ENCODE measurements at regions not wholly inside any gene's neighbourhood (a gene's known extent, or its start where the extent isn't known, plus 50 kb on each side); places are given as distances from the start of the nearest gene placed in this dataset.
"Not testable (repeated sequence)": the region's sequence is repeated elsewhere in the genome, so short reads cannot be mapped to it uniquely, and the experiment has no call there.

DNA sequence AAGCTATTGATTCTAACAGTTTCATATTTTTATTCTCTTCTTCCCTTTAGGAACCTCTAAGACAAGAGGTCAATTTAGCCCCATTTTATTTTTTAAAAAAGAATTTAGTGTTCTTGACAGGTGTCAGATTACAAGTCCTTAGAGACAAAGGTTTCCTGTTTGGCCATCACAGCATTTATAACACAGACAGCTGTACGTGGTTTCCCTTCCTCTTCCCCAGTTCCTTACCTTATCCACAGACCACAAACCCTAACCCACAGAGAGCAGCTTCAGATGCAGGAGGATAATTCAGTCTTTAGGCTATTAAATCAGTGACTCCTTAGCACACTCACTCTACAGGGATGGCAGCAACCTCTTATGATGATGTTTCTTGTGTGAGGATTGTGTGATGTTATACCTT, 1210.1 kb downstream of the DIAPH3 start:
- DNase-seq (ENCODE audit: insufficient read length, low spot score) = no peak
- peak; percentile 95 for FAIRE-seq
- peak; percentile 98 for TF ChIP-seq SPI1 (IDR thresholded peaks at IDR 0.05; ENCODE audit: low read depth, low read length)
- no peak for TF ChIP-seq TAF1 (IDR thresholded peaks at IDR 0.05; ENCODE audit: low read depth, low read length)
- TF ChIP-seq POU2F2 (IDR thresholded peaks at IDR 0.05; ENCODE audit: low read depth, low read length) = peak; percentile 73; the same call in 1 of the 2 replicates

DNA sequence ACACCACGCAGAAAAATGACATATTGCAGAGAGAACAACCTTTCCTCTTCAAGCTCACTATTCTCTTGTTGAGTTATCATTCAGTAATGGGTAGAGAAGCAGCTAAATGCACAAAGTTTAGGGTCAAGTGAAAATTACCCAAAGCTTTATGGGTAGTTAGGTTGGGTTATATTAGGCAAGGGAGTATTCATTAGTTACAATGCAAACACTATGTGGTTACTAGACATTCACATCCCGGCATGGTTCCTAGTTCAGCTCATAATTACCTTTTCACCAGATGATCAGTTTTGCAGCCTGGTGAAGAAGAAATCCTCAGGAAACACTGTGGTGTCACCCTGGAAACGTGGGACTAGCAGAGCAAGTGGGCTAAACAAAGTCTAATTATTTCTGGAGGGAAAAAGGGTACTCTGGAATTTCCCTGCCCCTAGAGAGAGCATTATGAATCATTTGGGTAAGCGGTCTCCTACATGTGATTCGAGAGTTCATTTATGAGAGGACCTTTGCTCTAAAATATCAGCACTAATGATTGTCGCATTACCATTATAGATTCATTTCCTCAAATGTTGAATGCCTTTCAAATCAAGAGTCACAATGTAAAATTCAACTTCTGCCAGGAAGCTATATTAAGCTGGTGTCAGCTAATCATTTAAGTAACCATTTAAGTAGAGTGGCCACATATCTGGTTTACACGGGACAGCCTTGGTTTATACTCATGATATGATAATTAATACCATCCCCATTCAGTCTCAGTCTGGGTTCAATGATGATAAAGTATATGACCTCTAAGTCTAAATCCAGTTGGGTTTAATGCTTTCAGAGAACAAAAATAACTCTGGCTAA, 1208.0 kb downstream of the DIAPH3 start:
- TF ChIP-seq TAF1 (IDR thresholded peaks at IDR 0.05; ENCODE audit: low read depth, low read length) (no peak), POU2F2 (IDR thresholded peaks at IDR 0.05; ENCODE audit: low read depth, low read length) (no peak), SPI1 (IDR thresholded peaks at IDR 0.05; ENCODE audit: low read depth, low read length) (peak; percentile 78)
- FAIRE-seq (peak; percentile 81), DNase-seq (ENCODE audit: insufficient read length, low spot score) (no peak)

DNA sequence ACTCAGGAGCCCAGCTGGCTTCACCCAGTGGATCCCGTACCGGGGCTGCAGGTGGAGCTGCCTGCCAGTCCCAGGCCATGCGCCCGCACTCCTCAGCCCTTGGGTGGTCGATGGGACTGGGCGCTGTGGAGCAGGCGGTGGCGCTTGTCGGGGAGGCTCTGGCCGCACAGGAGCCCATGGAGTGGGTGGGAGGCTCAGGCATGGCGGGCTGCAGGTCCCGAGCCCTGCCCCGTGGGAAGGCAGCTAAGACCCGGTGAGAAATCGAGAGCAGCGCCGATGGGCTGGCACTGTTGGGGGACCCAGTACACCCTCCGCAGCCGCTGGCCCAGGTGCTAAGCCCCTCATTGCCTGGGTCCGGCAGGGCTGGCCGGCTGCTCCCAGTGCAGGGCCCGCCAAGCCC, 1205.6 kb downstream of the DIAPH3 start:
- not testable (repeated sequence) for FAIRE-seq; DNase-seq (ENCODE audit: insufficient read length, low spot score)

DNA sequence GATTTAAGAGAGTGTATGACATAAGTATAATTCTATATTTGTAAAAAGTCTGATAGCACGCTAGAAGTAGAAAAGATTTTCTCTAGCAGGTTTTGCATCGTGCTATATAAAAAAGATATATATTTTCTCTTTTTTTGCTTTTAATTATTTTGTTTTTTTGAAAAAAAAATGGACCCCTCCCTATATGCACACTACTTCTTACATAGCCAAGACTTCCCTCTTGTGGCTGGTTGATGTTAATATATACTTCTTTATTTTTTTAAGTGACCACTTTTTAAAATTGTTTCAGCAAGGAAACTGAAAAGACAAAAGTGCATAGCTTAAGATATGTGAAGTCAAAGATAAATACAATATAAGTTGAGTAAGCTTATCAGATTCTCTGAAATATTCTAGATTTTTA, 1202.8 kb downstream of the DIAPH3 start:
- no peak for FAIRE-seq
- no peak for DNase-seq (ENCODE audit: insufficient read length, low spot score)
- TF ChIP-seq SPI1 (IDR thresholded peaks at IDR 0.05; ENCODE audit: low read depth, low read length) (no peak), PAX5 (IDR thresholded peaks at IDR 0.05; ENCODE audit: insufficient read depth, low read length, severe bottlenecking) (no peak), TAF1 (IDR thresholded peaks at IDR 0.05; ENCODE audit: low read depth, low read length) (no peak), POLR2AphosphoS5 (IDR thresholded peaks at IDR 0.05; ENCODE audit: low read depth, low read length) (no peak), POU2F2 (IDR thresholded peaks at IDR 0.05; ENCODE audit: low read depth, low read length) (no peak), POLR2A (IDR thresholded peaks at IDR 0.05; ENCODE audit: low read depth, low read length) (no peak)

DNA sequence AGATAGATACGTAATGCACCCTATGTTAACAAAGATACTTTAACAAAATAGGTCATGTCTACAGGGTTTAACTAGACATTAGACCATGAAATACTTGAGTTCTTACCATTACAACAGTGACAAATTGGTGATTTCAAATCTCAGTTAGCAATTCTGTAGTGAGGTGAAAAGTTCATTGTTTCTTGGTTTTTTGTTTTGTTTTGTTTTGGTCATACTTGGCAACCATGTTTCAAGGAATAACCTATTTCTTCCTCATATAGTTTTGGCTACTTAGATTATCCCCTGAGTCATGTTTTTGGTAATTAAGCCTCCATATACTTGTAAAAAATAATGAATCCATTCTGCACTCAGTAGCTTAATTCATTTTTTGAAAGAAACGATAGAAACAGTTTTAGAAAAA, 1200.4 kb downstream of the DIAPH3 start:
- TF ChIP-seq POLR2A (IDR thresholded peaks at IDR 0.05; ENCODE audit: low read depth, low read length) (no peak), POU2F2 (IDR thresholded peaks at IDR 0.05; ENCODE audit: low read depth, low read length) (no peak), SPI1 (IDR thresholded peaks at IDR 0.05; ENCODE audit: low read depth, low read length) (no peak)
- FAIRE-seq = no peak
- no peak for DNase-seq (ENCODE audit: insufficient read length, low spot score)

DNA sequence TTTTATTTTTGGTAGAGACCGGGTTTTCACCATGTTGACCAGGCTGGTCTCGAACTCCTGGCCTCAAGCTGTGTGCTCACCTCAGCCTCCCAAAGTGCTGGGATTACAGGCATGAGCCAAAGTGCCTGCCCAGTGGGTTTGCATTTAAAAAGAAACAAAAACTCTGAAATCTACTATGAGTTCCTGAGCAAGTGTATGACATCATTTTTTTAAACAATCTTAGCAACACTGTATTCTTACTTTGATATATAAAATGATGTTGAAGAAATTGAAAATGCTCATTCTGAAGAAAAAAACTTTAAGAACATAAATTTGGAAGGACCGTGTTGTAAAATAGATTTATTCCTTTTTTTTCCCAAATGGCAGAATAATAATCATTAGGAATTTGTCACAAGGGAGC, 1199.7 kb downstream of the DIAPH3 start:
- DNase-seq (ENCODE audit: insufficient read length, low spot score) (no peak), FAIRE-seq (no peak)
- TF ChIP-seq POLR2AphosphoS5 (IDR thresholded peaks at IDR 0.05; ENCODE audit: low read depth, low read length) (no peak), PAX5 (IDR thresholded peaks at IDR 0.05; ENCODE audit: insufficient read depth, low read length, severe bottlenecking) (no peak), SPI1 (IDR thresholded peaks at IDR 0.05; ENCODE audit: low read depth, low read length) (no peak)

DNA sequence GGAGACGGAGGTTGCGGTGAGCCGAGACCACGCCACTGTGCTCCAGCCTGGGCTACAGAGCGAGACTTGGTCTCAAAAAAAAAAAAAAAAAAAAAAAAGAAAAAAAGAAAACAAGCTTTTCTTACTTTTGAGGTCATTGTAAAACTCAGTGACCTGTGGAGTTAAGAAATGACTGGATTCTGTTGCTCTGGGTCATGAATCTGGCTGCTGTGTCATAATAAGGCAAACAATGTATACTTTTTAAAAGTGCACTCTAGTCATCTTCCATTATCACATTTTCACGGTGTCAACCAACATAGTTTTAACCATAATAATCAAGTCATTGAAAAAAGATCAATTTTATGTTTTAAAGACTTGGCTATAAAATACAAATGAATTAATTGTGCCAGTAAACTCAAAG, 1186.6 kb downstream of the DIAPH3 start:
- FAIRE-seq (no peak), DNase-seq (ENCODE audit: insufficient read length, low spot score) (no peak)
- TF ChIP-seq TAF1 (IDR thresholded peaks at IDR 0.05; ENCODE audit: low read depth, low read length) = no peak
- TF ChIP-seq SPI1 (IDR thresholded peaks at IDR 0.05; ENCODE audit: low read depth, low read length) = no peak
- TF ChIP-seq POU2F2 (IDR thresholded peaks at IDR 0.05; ENCODE audit: low read depth, low read length) = no peak
- no peak for TF ChIP-seq POLR2AphosphoS5 (IDR thresholded peaks at IDR 0.05; ENCODE audit: low read depth, low read length)
- TF ChIP-seq PAX5 (IDR thresholded peaks at IDR 0.05; ENCODE audit: insufficient read depth, low read length, severe bottlenecking) = no peak
- no peak for TF ChIP-seq POLR2A (IDR thresholded peaks at IDR 0.05; ENCODE audit: low read depth, low read length)

DNA sequence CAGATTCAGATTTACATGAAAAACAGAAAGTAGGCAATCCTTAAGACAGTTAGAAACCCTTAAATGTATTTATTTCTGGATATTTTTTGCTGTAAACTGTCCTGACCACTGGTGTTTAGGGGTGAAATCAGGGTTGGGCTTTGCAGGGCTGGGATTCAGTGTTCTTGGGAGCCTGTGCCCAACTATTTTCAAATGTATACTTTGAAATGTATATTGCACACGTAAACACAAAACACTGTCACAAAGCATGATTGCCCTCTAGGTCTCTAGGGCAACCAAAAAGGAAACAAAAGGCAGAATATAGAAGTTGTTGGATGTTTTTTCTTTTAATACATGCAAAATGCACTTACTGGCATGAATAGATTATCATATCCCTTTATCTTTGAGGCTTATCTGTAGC, 1185.4 kb downstream of the DIAPH3 start:
- TF ChIP-seq POLR2AphosphoS5 (IDR thresholded peaks at IDR 0.05; ENCODE audit: low read depth, low read length) (no peak), SPI1 (IDR thresholded peaks at IDR 0.05; ENCODE audit: low read depth, low read length) (no peak), PAX5 (IDR thresholded peaks at IDR 0.05; ENCODE audit: insufficient read depth, low read length, severe bottlenecking) (no peak), TAF1 (IDR thresholded peaks at IDR 0.05; ENCODE audit: low read depth, low read length) (no peak), POLR2A (IDR thresholded peaks at IDR 0.05; ENCODE audit: low read depth, low read length) (no peak), POU2F2 (IDR thresholded peaks at IDR 0.05; ENCODE audit: low read depth, low read length) (no peak)
- DNase-seq (ENCODE audit: insufficient read length, low spot score) = no peak
- no peak for FAIRE-seq

DNA sequence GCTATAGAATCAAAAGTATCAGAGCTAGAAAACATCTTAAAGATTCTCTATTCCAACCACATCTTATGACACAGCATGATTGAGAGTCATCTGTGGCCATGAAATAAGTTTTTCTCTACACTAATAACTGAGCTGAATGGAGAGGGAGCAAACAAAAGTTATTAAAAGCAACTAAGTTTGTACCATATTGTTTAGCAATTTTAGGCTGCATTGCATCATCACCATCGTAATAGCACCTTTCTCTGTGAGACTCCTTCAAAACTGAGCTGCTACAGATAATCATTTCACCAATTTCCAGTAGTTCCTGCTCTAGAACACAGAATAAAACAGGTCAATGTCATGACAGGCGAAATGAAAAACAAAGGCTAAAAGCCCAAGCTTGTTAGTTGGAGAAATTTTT, 1183.9 kb downstream of the DIAPH3 start:
- DNase-seq (ENCODE audit: insufficient read length, low spot score) = no peak
- no peak for FAIRE-seq
- TF ChIP-seq POLR2AphosphoS5 (IDR thresholded peaks at IDR 0.05; ENCODE audit: low read depth, low read length) (no peak), POLR2A (IDR thresholded peaks at IDR 0.05; ENCODE audit: low read depth, low read length) (no peak), SPI1 (IDR thresholded peaks at IDR 0.05; ENCODE audit: low read depth, low read length) (no peak), PAX5 (IDR thresholded peaks at IDR 0.05; ENCODE audit: insufficient read depth, low read length, severe bottlenecking) (no peak), POU2F2 (IDR thresholded peaks at IDR 0.05; ENCODE audit: low read depth, low read length) (no peak), TAF1 (IDR thresholded peaks at IDR 0.05; ENCODE audit: low read depth, low read length) (no peak)

DNA sequence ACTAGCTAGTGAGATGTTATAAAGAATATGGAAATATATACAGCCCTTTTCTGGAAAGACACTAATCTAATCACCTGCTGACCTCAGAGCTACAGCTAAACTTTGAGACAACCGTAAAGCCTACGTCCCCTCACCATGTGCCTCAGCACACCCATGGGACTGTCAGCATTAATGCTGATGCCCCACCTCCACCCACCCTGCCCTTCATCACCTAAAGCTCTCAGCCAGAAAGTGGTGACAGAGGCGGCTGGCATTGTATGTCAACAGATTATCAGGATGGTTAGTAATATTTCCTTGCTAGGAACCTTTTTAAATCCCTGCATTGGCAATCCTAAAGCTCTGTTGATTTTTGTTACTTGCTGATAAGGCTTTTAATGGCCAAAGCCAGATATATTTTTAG, 1177.9 kb downstream of the DIAPH3 start:
- no peak for FAIRE-seq
- DNase-seq (ENCODE audit: insufficient read length, low spot score) = no peak
- TF ChIP-seq POLR2AphosphoS5 (IDR thresholded peaks at IDR 0.05; ENCODE audit: low read depth, low read length) (no peak), POU2F2 (IDR thresholded peaks at IDR 0.05; ENCODE audit: low read depth, low read length) (no peak), SPI1 (IDR thresholded peaks at IDR 0.05; ENCODE audit: low read depth, low read length) (no peak), PAX5 (IDR thresholded peaks at IDR 0.05; ENCODE audit: insufficient read depth, low read length, severe bottlenecking) (no peak), TAF1 (IDR thresholded peaks at IDR 0.05; ENCODE audit: low read depth, low read length) (no peak), POLR2A (IDR thresholded peaks at IDR 0.05; ENCODE audit: low read depth, low read length) (no peak)

Data from GM12891 (cell line).